H9 (cell line): ENCODE measurements at regions not wholly inside any gene's neighbourhood (a gene's known extent, or its start where the extent isn't known, plus 50 kb on each side); places are given as distances from the start of the nearest gene placed in this dataset.

Experiments
- DNase-seq: peaks from one replicate; pipeline ENCODE4 v3.0.0-alpha.2; 2017
- H2AFZ ChIP-seq: one replicate; pipeline ENCODE4 v1.6.1; 2013; ENCODE audit warnings: mild to moderate bottlenecking, low read length, control low read depth, moderate library complexity
- H2AK5ac ChIP-seq: 2 replicates; pipeline ENCODE4 v1.6.1; 2013; ENCODE audit warnings: low read length, control low read depth, mixed read lengths; ENCODE audit not compliant: insufficient read length
- H2BK120ac ChIP-seq: one replicate; pipeline ENCODE4 v1.6.1; 2013; ENCODE audit warnings: low read depth, mild to moderate bottlenecking, low read length, control low read depth, inconsistent platforms; ENCODE audit not compliant: poor library complexity, severe bottlenecking
- H2BK12ac ChIP-seq: 2 replicates; pipeline ENCODE4 v1.6.1; 2013; ENCODE audit warnings: low read length, control low read depth, mixed read lengths, low read depth; ENCODE audit not compliant: insufficient read length
- H2BK15ac ChIP-seq: 2 replicates; pipeline ENCODE4 v1.6.1; 2013; ENCODE audit warnings: low read depth, low read length, control low read depth
- H2BK20ac ChIP-seq: one replicate; pipeline ENCODE4 v1.6.1; 2013; ENCODE audit warnings: low read depth, mild to moderate bottlenecking, low read length, control low read depth, inconsistent platforms; ENCODE audit not compliant: poor library complexity, severe bottlenecking
- H2BK5ac ChIP-seq: 2 replicates; pipeline ENCODE4 v1.6.1; 2013; ENCODE audit warnings: low read length, control low read depth, mixed read lengths; ENCODE audit not compliant: insufficient read length
- H3K14ac ChIP-seq: 2 replicates; pipeline ENCODE4 v1.6.1; 2013; ENCODE audit warnings: low read length, control low read depth; ENCODE audit not compliant: insufficient read depth
- H3K18ac ChIP-seq: 2 replicates; pipeline ENCODE4 v1.6.1; 2013; ENCODE audit warnings: low read depth, mild to moderate bottlenecking, mixed read lengths, low read length, control low read depth; ENCODE audit not compliant: insufficient read length
- H3K23ac ChIP-seq: 2 replicates; pipeline ENCODE4 v1.6.1; 2013; ENCODE audit warnings: low read length, control low read depth, mixed read lengths, low read depth; ENCODE audit not compliant: insufficient read length
- H3K23me2 ChIP-seq: 2 replicates; pipeline ENCODE4 v1.6.1; 2013; ENCODE audit warnings: low read depth, mild to moderate bottlenecking, mixed read lengths, low read length, control low read depth; ENCODE audit not compliant: insufficient read length, poor library complexity, severe bottlenecking
- H3K27ac ChIP-seq: 2 replicates; pipeline ENCODE4 v1.5.1; 2013; ENCODE audit warnings: low read length, control low read depth, mixed read lengths, low read depth; ENCODE audit not compliant: insufficient read length
- H3K27me3 ChIP-seq: 2 replicates; pipeline ENCODE4 v1.6.1; 2013; ENCODE audit warnings: low read length, control low read depth, inconsistent platforms; ENCODE audit not compliant: insufficient read depth
- H3K4ac ChIP-seq: 2 replicates; pipeline ENCODE4 v1.6.1; 2013; ENCODE audit warnings: low read depth, mild to moderate bottlenecking, control low read depth, inconsistent platforms, low read length, moderate library complexity
- H3K4me1 ChIP-seq: 2 replicates; pipeline ENCODE4 v1.6.1; 2013; ENCODE audit warnings: low read length, control low read depth, inconsistent platforms; ENCODE audit not compliant: insufficient read depth
- H3K4me2 ChIP-seq: 2 replicates; pipeline ENCODE4 v1.6.1; 2013; ENCODE audit warnings: low read length, control low read depth, mixed read lengths; ENCODE audit not compliant: insufficient read length, insufficient read depth
- H3K56ac ChIP-seq: 2 replicates; pipeline ENCODE4 v1.6.1; 2013; ENCODE audit warnings: low read depth, mild to moderate bottlenecking, mixed read lengths, low read length, control low read depth; ENCODE audit not compliant: insufficient read length
- H3K79me1 ChIP-seq: 2 replicates; pipeline ENCODE4 v1.6.1; 2013; ENCODE audit warnings: low read depth, mild to moderate bottlenecking, moderate library complexity, low read length, control low read depth, inconsistent platforms; ENCODE audit not compliant: insufficient read depth, poor library complexity, severe bottlenecking
- H3K79me2 ChIP-seq: 2 replicates; pipeline ENCODE4 v1.6.1; 2013; ENCODE audit warnings: low read length, control low read depth, inconsistent platforms; ENCODE audit not compliant: insufficient read depth
- H3K9ac ChIP-seq: 2 replicates; pipeline ENCODE4 v1.6.1; 2013; ENCODE audit warnings: low read length, control low read depth, mixed read lengths; ENCODE audit not compliant: insufficient read length; ENCODE audit errors: extremely low read depth
- H3K9me3 ChIP-seq: one replicate; pipeline ENCODE4 v1.6.1; 2013; ENCODE audit warnings: low read depth, low read length, inconsistent platforms; ENCODE audit not compliant: control insufficient read depth
- H3T11ph ChIP-seq: one replicate; pipeline ENCODE4 v1.6.1; 2013; ENCODE audit warnings: mild to moderate bottlenecking, low read length, control low read depth, inconsistent platforms
- H4K20me1 ChIP-seq: one replicate; pipeline ENCODE4 v1.6.1; 2013; ENCODE audit not compliant: control insufficient read depth, insufficient read length, insufficient read depth
- H4K5ac ChIP-seq: 2 replicates; pipeline ENCODE4 v1.6.1; 2013; ENCODE audit warnings: low read depth, mild to moderate bottlenecking, mixed read lengths, low read length, control low read depth; ENCODE audit not compliant: insufficient read length
- H4K8ac ChIP-seq: replicated peaks from 2 replicates; pipeline ENCODE4 v1.6.1; 2013; ENCODE audit warnings: low read length, control low read depth, mixed read lengths, low read depth; ENCODE audit not compliant: insufficient read length
- H4K91ac ChIP-seq: 2 replicates; pipeline ENCODE4 v1.6.1; 2013; ENCODE audit warnings: low read depth, mild to moderate bottlenecking, moderate library complexity, mixed read lengths, low read length, control low read depth; ENCODE audit not compliant: insufficient read length
- H3K27ac Mint-ChIP-seq, 3 experiments: 2 replicates in 2 of 3; 3 replicates in 1 of 3; pipeline ENCODE4 v1.8.0; 2020 to 2021; ENCODE audit warnings: mixed read lengths in 3 of 3, mild to moderate bottlenecking in 1 of 3, moderate library complexity in 1 of 3
- H3K27me3 Mint-ChIP-seq: 2 replicates; pipeline ENCODE4 v1.8.0; 2021; ENCODE audit warnings: low read depth, mild to moderate bottlenecking, moderate library complexity, mixed read lengths
- H3K36me3 Mint-ChIP-seq, 3 experiments: 2 replicates in 2 of 3; 3 replicates in 1 of 3; pipeline ENCODE4 v1.8.0; 2020 to 2021; ENCODE audit warnings: low read depth in 3 of 3, mixed read lengths in 3 of 3; ENCODE audit not compliant: insufficient read depth in 1 of 3
- H3K4me1 Mint-ChIP-seq, 2 experiments: 2 replicates each; pipeline ENCODE4 v1.8.0; 2020; ENCODE audit warnings: mixed read lengths in 2 of 2
- H3K4me3 Mint-ChIP-seq, 2 experiments: 2 replicates in 1 of 2; 3 replicates in 1 of 2; pipeline ENCODE4 v1.8.0; 2020 to 2021; ENCODE audit warnings: mild to moderate bottlenecking in 2 of 2, mixed read lengths in 2 of 2, moderate library complexity in 1 of 2
- H3K9me3 Mint-ChIP-seq, 2 experiments: 2 replicates in 1 of 2; 3 replicates in 1 of 2; pipeline ENCODE4 v1.8.0; 2020; ENCODE audit warnings: mild to moderate bottlenecking in 2 of 2, mixed read lengths in 2 of 2, moderate library complexity in 1 of 2
- WGBS: extraction: QIAGEN DNeasy Blood & Tissue Kit; methylation state at CpG from one replicate; pipeline ENCODE4 v1.1.7; 2013; ENCODE audit warnings: missing lambda C conversion rate, low lambda C conversion rate, mixed read lengths; ENCODE audit not compliant: insufficient read length; ENCODE audit errors: extremely low coverage; 5-methylcytosine and 5-hydroxymethylcytosine counted together
- TF ChIP-seq, protein P1 (sequence below): fragments of 200-600 bp; sonication (generic); conservative IDR thresholded peaks from 3 replicates; pipeline ENCODE4 v1.8.0; 2021; ENCODE audit warnings: antibody characterized with exemption, mild to moderate bottlenecking

DNA sequence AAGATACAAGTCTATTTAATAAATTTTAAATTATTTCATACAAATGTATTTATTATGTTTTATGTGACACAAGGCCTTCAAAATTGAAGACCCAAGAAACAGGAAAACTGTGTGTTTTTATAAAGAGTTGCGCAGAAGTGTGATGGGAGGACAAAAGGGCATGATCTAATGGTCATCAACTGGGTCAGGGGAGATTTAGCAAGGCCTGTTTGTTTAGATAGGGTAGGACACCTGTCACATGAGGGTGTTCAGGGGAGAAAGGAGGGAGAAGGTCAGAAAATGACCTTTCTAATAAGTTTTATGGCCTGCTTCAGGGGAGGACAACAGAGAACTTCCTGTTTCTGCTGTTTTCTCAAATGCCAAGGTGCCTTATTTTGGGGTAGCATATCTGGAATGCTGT lies 528.8 kb downstream of the STK39 start:
- Histone ChIP-seq H3K4ac (no peak overlapping the region), H3K9me3 (no peaks in the 10 kb centered on the region), H3K23ac (no peak overlapping the region), H3K23me2 (no peaks in the 10 kb centered on the region), H3K27ac (no peak overlapping the region), H3K4me2 (no peak overlapping the region), H3K4me1 (peaks cover 4% of the 10 kb centered on the region), H3K14ac (no peak overlapping the region), H2AK5ac (no peak overlapping the region), H3K79me1 (no peaks in the 10 kb centered on the region), H4K20me1 (no peaks in the 10 kb centered on the region), H3K27me3 (no peaks in the 10 kb centered on the region), H2BK20ac (no peak overlapping the region), H4K8ac (no peak overlapping the region), H4K91ac (no peak overlapping the region), H3K9ac (no peak overlapping the region), H2BK12ac (no peak overlapping the region), H3K79me2 (peaks cover 2% of the 10 kb centered on the region; the same call in 1 of the 2 replicates), H2AFZ (no peak overlapping the region), H3K18ac (no peak overlapping the region), H3T11ph (no peak overlapping the region), H2BK15ac (no peak overlapping the region), H4K5ac (no peak overlapping the region), H2BK120ac (no peak overlapping the region), H2BK5ac (no peak overlapping the region), H3K56ac (no peak overlapping the region)
- H3K27ac Mint-ChIP-seq = no peak overlapping the region
- DNase-seq = no peak
- no CpG with 5 or more reads among the region's 1 CpG for WGBS
- H3K27me3 Mint-ChIP-seq = no peaks in the 10 kb centered on the region
- no peak overlapping the region for H3K4me3 Mint-ChIP-seq
- H3K36me3 Mint-ChIP-seq = peaks cover 2 to 10% (median 5%) of the 10 kb centered on the region in 3 experiments
- H3K9me3 Mint-ChIP-seq = no peaks in the 10 kb centered on the region
- H3K4me1 Mint-ChIP-seq = peaks cover 18 to 25% of the 10 kb centered on the region in 2 experiments
- TF ChIP-seq, protein P1, sequence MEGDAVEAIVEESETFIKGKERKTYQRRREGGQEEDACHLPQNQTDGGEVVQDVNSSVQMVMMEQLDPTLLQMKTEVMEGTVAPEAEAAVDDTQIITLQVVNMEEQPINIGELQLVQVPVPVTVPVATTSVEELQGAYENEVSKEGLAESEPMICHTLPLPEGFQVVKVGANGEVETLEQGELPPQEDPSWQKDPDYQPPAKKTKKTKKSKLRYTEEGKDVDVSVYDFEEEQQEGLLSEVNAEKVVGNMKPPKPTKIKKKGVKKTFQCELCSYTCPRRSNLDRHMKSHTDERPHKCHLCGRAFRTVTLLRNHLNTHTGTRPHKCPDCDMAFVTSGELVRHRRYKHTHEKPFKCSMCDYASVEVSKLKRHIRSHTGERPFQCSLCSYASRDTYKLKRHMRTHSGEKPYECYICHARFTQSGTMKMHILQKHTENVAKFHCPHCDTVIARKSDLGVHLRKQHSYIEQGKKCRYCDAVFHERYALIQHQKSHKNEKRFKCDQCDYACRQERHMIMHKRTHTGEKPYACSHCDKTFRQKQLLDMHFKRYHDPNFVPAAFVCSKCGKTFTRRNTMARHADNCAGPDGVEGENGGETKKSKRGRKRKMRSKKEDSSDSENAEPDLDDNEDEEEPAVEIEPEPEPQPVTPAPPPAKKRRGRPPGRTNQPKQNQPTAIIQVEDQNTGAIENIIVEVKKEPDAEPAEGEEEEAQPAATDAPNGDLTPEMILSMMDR = no peak
